HepG2 (cell line): ENCODE measurements at regions not wholly inside any gene's neighbourhood (a gene's known extent, or its start where the extent isn't known, plus 50 kb on each side); places are given as distances from the start of the nearest gene placed in this dataset.

ENCODE experiments used
- MAFF ChIP-seq: IDR thresholded peaks from 2 replicates; pipeline ENCODE4 v1.6.1; 2011; ENCODE audit warnings: low read depth, low read length, improper control_type of control experiment
- SP140L ChIP-seq: sonication (generic); formaldehyde crosslinking; IDR thresholded peaks from 2 replicates; pipeline ENCODE4 v1.4.0; 2020; ENCODE audit warnings: missing genetic modification reagents, borderline replicate concordance
- ZNF530 ChIP-seq: sonication (generic); formaldehyde crosslinking; IDR thresholded peaks from 2 replicates; pipeline ENCODE4 v1.5.0; 2020; ENCODE audit warnings: low read depth, mild to moderate bottlenecking, missing genetic modification reagents

GRCh38 chr11:114776956-114777355 is 98.6 kb downstream of the NXPE2 start:
- TF ChIP-seq MAFF (no peak), ZNF530 (CRISPR knock-in tag) (no peak), SP140L (CRISPR knock-in tag) (no peak)
